BE2C (cell line): ENCODE measurements at regions not wholly inside any gene's neighbourhood (a gene's known extent, or its start where the extent isn't known, plus 50 kb on each side); places are given as distances from the start of the nearest gene placed in this dataset.

Source experiments
- DNase-seq: peaks from one replicate; pipeline ENCODE4 v3.0.0-alpha.2; 2020
- H3K27me3 ChIP-seq: fragments of 250-450 bp; sonication (Bioruptor Pico); 2 replicates; pipeline ENCODE4 v1.5.1; 2020; ENCODE audit warnings: mild to moderate bottlenecking
- H3K36me3 ChIP-seq: fragments of 250-450 bp; sonication (Bioruptor Pico); 2 replicates; pipeline ENCODE4 v1.5.1; 2020; ENCODE audit warnings: mild to moderate bottlenecking
- H3K4me1 ChIP-seq: fragments of 250-450 bp; sonication (Bioruptor Pico); 2 replicates; pipeline ENCODE4 v1.5.1; 2020
- H3K4me3 ChIP-seq: 2 replicates; pipeline ENCODE4 v1.5.1; 2011; ENCODE audit warnings: low read depth, low read length
- H3K9me3 ChIP-seq: fragments of 250-450 bp; sonication (Bioruptor Pico); 2 replicates; pipeline ENCODE4 v1.5.1; 2020
- TF ChIP-seq, protein P1 (sequence below): IDR thresholded peaks from 2 replicates; pipeline ENCODE4 v1.5.1; 2012; ENCODE audit warnings: mild to moderate bottlenecking, low read depth, low read length

DNA sequence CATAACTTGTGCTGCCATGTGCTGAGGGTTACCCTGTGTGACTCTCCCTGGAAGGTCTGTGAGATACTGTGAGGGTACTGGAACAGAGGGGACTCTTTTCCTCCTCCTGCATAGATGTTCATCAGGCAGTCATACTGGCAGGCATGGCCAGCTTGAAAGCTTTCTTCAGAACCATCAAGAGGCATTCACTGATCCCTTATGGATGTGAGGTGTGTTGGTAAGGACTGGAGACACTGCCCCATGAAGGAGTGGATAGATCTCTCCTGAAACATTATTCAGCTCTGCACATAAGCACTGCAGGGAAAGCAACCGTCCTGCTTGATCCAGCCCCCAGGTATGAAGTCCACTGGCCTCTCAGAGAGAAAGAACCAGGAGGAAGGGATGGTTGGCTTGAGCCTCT is 176.6 kb upstream of the ARL4C start:
- Histone ChIP-seq H3K4me3 (no peak overlapping the region), H3K27me3 (no peaks in the 10 kb centered on the region), H3K36me3 (no peaks in the 10 kb centered on the region), H3K9me3 (no peaks in the 10 kb centered on the region), H3K4me1 (no peaks in the 10 kb centered on the region; the same call in none of the 2 replicates)
- TF ChIP-seq, protein P1, sequence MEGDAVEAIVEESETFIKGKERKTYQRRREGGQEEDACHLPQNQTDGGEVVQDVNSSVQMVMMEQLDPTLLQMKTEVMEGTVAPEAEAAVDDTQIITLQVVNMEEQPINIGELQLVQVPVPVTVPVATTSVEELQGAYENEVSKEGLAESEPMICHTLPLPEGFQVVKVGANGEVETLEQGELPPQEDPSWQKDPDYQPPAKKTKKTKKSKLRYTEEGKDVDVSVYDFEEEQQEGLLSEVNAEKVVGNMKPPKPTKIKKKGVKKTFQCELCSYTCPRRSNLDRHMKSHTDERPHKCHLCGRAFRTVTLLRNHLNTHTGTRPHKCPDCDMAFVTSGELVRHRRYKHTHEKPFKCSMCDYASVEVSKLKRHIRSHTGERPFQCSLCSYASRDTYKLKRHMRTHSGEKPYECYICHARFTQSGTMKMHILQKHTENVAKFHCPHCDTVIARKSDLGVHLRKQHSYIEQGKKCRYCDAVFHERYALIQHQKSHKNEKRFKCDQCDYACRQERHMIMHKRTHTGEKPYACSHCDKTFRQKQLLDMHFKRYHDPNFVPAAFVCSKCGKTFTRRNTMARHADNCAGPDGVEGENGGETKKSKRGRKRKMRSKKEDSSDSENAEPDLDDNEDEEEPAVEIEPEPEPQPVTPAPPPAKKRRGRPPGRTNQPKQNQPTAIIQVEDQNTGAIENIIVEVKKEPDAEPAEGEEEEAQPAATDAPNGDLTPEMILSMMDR = no peak
- no peak for DNase-seq

DNA sequence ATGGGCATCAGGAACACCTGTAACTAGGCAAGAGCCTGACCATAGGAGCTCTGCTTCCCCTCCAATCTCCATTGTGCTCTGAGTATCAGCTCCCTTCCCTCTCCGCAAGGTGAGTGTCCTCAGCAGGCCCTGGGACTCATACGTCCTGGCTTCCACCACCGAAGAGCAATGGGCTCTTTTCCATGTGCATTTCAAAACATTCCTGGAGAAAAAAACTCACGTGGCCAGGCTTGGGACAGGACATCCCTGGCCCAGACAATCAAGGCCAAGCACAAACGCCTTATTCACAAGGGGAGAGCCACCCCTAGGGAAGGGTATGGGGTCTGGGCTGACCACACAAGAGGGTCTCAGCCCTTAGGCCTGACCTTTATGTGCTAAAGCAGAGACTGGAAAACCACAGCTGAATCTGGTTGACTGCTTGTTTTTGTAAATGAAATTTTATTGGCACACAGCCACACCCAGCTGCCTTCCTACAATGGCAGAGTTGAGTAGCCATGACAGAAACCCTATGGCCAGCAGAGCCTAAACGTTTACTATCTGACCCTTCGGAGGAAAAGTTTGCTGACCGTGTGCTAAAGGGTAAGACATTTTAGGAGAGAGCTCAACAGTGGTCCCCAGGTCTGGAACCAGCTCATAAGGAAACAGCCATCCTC is 175.7 kb upstream of the ARL4C start:
- TF ChIP-seq, protein P1 = no peak
- no peak overlapping the region for H3K4me3 ChIP-seq
- no peaks in the 10 kb centered on the region for H3K9me3 ChIP-seq
- DNase-seq = no peak
- H3K27me3 ChIP-seq = no peaks in the 10 kb centered on the region
- H3K4me1 ChIP-seq = no peaks in the 10 kb centered on the region; the same call in none of the 2 replicates
- H3K36me3 ChIP-seq = no peaks in the 10 kb centered on the region

DNA sequence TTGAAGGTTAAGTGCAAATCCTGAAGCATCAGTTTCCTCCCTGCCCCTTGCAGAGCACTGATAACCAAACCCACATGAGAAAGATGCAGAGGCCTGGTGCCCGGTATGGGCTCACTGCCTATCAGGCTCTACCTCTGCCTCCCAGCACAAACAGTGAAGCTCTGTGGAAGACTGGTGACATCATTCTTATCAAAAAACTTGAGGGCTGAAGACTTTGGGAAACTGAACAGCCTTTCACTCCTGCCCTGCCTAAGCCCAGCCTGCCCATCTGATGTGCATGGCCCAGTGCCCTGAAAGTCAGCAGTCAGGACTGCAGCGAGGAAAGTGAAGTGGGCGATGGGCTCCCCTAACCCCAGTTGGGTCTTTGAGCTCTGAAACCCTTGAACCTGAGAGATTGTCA is 174.8 kb upstream of the ARL4C start:
- DNase-seq = no peak
- Histone ChIP-seq H3K27me3 (no peaks in the 10 kb centered on the region), H3K36me3 (no peaks in the 10 kb centered on the region), H3K4me1 (no peaks in the 10 kb centered on the region; the same call in none of the 2 replicates), H3K4me3 (no peak overlapping the region), H3K9me3 (no peaks in the 10 kb centered on the region)
- TF ChIP-seq, protein P1 = no peak

DNA sequence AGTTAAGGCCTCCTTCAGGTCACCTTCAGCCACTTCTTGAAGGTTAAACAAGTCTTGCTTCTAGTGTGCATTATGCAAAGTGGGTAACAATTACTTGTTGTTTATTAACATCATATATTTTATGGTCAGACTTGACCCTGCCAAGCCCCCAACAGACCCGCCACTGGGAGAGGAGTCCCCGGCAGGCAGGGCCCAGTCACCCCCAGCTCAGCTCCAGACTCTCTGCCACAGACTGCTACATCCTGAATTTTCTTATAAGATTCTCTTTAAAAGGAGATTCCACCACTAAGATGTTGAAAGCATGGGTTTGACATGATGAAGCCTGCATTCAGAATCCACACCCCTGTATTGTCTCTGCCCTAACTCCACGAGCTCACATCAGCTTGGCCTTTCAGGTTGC is 174.3 kb upstream of the ARL4C start:
- H3K27me3 ChIP-seq = no peaks in the 10 kb centered on the region
- H3K4me3 ChIP-seq = no peak overlapping the region
- H3K4me1 ChIP-seq = no peaks in the 10 kb centered on the region; the same call in none of the 2 replicates
- no peak for DNase-seq
- TF ChIP-seq, protein P1 = no peak
- H3K9me3 ChIP-seq = no peaks in the 10 kb centered on the region
- H3K36me3 ChIP-seq = no peaks in the 10 kb centered on the region

DNA sequence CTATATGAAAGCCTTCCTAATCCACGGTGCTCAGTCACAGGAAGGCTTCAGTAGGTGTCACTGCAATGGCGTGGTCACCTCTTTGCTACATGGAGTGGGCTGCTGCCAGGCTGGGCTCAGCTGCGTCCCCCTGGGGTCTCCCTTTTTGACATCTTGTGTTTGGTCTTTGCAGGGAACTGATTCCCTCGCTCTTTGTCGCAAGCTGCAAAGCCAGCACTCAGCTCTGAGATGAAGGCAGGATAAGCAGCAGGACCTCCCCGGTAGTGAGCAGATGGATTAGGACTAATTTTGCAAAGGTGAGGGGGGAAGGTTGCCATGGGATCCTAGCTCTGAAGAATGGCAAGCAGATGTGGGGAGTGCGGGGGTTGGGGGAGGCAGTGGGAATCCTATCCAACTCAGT is 173.9 kb upstream of the ARL4C start:
- DNase-seq = no peak
- H3K9me3 ChIP-seq = no peaks in the 10 kb centered on the region
- no peak overlapping the region for H3K4me3 ChIP-seq
- H3K36me3 ChIP-seq = no peaks in the 10 kb centered on the region
- TF ChIP-seq, protein P1 = no peak
- H3K27me3 ChIP-seq = no peaks in the 10 kb centered on the region
- no peaks in the 10 kb centered on the region; the same call in none of the 2 replicates for H3K4me1 ChIP-seq

DNA sequence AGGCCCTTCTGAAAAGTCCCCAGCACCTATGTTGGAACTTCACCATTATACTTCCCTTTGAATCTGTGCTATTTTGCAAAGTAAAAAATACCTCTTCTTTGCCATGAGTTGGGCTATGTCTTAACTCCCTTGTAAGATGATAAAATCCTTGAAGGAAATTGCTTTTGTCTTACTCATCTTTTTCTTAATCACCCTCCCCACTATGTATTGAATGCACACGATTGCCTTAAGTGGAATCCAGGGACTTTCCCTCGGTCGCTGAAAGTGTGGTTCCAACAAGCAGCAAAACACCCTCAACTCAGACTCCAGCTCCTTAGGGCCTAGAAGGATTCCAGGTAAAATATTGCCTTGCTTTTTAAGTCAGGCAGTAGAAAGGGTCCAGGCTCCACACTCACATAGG is 173.2 kb upstream of the ARL4C start:
- no peaks in the 10 kb centered on the region for H3K9me3 ChIP-seq
- DNase-seq = no peak
- H3K4me1 ChIP-seq = no peaks in the 10 kb centered on the region; the same call in none of the 2 replicates
- TF ChIP-seq, protein P1 = no peak
- no peaks in the 10 kb centered on the region for H3K36me3 ChIP-seq
- H3K4me3 ChIP-seq = no peak overlapping the region
- H3K27me3 ChIP-seq = no peaks in the 10 kb centered on the region
